ENCODE measurements at regions not wholly inside any gene's neighbourhood (a gene's known extent, or its start where the extent isn't known, plus 50 kb on each side); places are given as distances from the start of the nearest gene placed in this dataset.

DNA sequence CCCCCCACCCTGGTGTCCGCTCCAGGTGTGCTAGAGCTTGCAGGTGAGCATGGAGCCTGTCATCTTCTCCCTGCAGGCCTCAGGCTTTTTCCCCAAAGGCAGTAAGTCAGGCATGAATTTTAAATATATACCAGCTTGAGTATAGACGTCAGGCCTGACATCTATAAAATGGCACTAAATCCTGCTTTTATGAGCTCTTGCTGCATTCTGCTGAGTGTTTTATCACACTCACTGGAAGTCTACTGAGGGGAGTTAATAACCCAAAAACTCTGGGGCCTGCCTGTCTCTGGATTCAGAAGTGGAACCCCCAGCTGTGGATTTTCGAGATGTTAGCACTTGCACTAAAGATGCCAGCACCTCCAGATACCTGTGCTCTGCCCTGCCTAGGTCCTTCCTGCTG, 133.4 kb upstream of the TOP1 start:
- Histone ChIP-seq H3K4me1 (ENCODE audit: control insufficient read depth in 2 of 2, insufficient read depth in 2 of 2, low read length in 2 of 2) (no peaks in the 10 kb centered on the region), H3K36me3 (replicated peaks in 1 of 2; ENCODE audit: control extremely low read depth in 1 of 2, control insufficient read depth in 1 of 2, extremely low read depth in 1 of 2, insufficient read depth in 2 of 2, low read length in 1 of 2) (no peaks in the 10 kb centered on the region), H3K9ac (ENCODE audit: low read length) (no peak overlapping the region), H3K9me3 (ENCODE audit: control extremely low read depth in 1 of 3, control insufficient read depth in 2 of 3, insufficient read depth in 1 of 3, low read length in 2 of 3) (no peaks in the 10 kb centered on the region), H2AFZ (ENCODE audit: insufficient read depth, low read depth, low read length, poor library complexity, severe bottlenecking) (no peak overlapping the region), H3K27ac (ENCODE audit: low read length in 2 of 2) (no peak overlapping the region), H3K79me2 (ENCODE audit: control insufficient read depth, insufficient read depth, low read length) (no peaks in the 10 kb centered on the region), H3K4me3 (ENCODE audit: control extremely low read depth in 1 of 5, extremely low read depth in 1 of 5, insufficient read depth in 1 of 5, low read depth in 2 of 5, low read length in 4 of 5) (no peak overlapping the region), H3K27me3 (replicated peaks in 1 of 4; ENCODE audit: control extremely low read depth in 1 of 4, control insufficient read depth in 3 of 4, insufficient read depth in 4 of 4, low read length in 3 of 4) (no peaks in the 10 kb centered on the region), H4K20me1 (ENCODE audit: control insufficient read depth, insufficient read depth, low read length, poor library complexity, severe bottlenecking) (no peaks in the 10 kb centered on the region), H3K4me2 (replicated peaks; ENCODE audit: low read depth, low read length, poor library complexity, severe bottlenecking) (no peak overlapping the region)
- Mint-ChIP-seq H3K4me3 (no peak overlapping the region), H3K27me3 (no peaks in the 10 kb centered on the region), H3K9me3 (ENCODE audit: insufficient read depth) (no peaks in the 10 kb centered on the region), H3K27ac (no peak overlapping the region), H3K4me1 (no peaks in the 10 kb centered on the region)
- 100% methylated on average over 2 of the region's 3 CpGs for WGBS (ENCODE audit: insufficient coverage)
- TF ChIP-seq, protein P1, sequence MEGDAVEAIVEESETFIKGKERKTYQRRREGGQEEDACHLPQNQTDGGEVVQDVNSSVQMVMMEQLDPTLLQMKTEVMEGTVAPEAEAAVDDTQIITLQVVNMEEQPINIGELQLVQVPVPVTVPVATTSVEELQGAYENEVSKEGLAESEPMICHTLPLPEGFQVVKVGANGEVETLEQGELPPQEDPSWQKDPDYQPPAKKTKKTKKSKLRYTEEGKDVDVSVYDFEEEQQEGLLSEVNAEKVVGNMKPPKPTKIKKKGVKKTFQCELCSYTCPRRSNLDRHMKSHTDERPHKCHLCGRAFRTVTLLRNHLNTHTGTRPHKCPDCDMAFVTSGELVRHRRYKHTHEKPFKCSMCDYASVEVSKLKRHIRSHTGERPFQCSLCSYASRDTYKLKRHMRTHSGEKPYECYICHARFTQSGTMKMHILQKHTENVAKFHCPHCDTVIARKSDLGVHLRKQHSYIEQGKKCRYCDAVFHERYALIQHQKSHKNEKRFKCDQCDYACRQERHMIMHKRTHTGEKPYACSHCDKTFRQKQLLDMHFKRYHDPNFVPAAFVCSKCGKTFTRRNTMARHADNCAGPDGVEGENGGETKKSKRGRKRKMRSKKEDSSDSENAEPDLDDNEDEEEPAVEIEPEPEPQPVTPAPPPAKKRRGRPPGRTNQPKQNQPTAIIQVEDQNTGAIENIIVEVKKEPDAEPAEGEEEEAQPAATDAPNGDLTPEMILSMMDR (IDR thresholded peaks at IDR 0.05) = no peak
- TF ChIP-seq EZH2 (IDR thresholded peaks at IDR 0.05; ENCODE audit: borderline replicate concordance, insufficient read depth, low read depth, low read length, poor library complexity, severe bottlenecking) = no peak
- no peak for ATAC-seq (ENCODE audit: low read depth)
- DNase-seq = no peak
- ChIA-PET POLR2A (no interaction called here), CTCF (no interaction called here)
- intact Hi-C loops (cut with micrococcal nuclease) = no loop called here

DNA sequence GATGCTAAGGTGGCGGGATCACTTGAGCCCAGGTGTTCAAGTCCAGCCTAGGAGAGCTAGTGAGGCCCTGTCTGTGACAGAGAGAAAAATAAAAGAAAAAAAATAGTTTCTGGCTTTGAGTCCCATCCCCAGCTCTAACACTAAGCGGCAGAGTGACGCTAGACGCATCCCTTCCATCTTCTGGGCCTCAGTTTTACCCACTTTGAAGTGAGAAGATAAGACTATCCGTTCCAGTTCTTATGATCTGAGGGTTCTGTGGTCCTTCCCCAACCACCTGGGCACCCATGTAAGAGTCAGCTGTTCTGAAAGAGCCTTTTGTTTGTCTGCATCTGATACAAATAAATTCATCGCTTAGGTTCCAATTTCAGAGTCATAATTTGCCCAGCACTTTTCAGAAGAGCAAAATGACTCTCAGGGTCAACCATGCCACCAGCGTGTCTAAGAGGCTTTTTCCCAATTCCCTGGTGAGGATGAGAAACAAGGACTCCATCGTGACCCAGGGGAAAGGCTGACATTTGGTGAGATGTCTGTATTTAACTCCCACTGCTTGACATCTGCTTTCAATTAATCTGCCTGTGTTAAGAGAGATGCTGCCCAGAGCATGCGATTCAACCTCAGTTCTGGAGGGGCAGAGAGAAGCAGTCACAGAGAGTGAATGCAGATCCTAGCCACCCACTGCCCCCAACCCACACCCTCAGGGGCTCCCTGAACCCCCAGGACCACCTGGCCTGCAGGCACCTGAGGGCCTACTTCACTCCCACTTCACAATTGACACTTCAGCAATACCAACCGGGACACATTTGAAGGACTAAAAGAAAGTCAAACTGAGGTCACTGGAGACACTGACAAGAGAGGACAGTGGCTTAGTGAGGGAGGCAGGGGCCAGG, 131.6 kb upstream of the TOP1 start:
- Histone ChIP-seq H3K27me3 (replicated peaks in 1 of 4; ENCODE audit: control extremely low read depth in 1 of 4, control insufficient read depth in 3 of 4, insufficient read depth in 4 of 4, low read length in 3 of 4) (no peaks in the 10 kb centered on the region), H3K4me3 (ENCODE audit: control extremely low read depth in 1 of 5, extremely low read depth in 1 of 5, insufficient read depth in 1 of 5, low read depth in 2 of 5, low read length in 4 of 5) (no peak overlapping the region), H3K4me1 (ENCODE audit: control insufficient read depth in 2 of 2, insufficient read depth in 2 of 2, low read length in 2 of 2) (no peaks in the 10 kb centered on the region), H3K9me3 (ENCODE audit: control extremely low read depth in 1 of 3, control insufficient read depth in 2 of 3, insufficient read depth in 1 of 3, low read length in 2 of 3) (no peaks in the 10 kb centered on the region), H3K79me2 (ENCODE audit: control insufficient read depth, insufficient read depth, low read length) (no peaks in the 10 kb centered on the region), H3K4me2 (replicated peaks; ENCODE audit: low read depth, low read length, poor library complexity, severe bottlenecking) (no peak overlapping the region), H2AFZ (ENCODE audit: insufficient read depth, low read depth, low read length, poor library complexity, severe bottlenecking) (no peak overlapping the region), H4K20me1 (ENCODE audit: control insufficient read depth, insufficient read depth, low read length, poor library complexity, severe bottlenecking) (no peaks in the 10 kb centered on the region), H3K27ac (ENCODE audit: low read length in 2 of 2) (no peak overlapping the region), H3K36me3 (replicated peaks in 1 of 2; ENCODE audit: control extremely low read depth in 1 of 2, control insufficient read depth in 1 of 2, extremely low read depth in 1 of 2, insufficient read depth in 2 of 2, low read length in 1 of 2) (no peaks in the 10 kb centered on the region), H3K9ac (ENCODE audit: low read length) (no peak overlapping the region)
- ATAC-seq (ENCODE audit: low read depth) (no peak), DNase-seq (no peak)
- H3K27me3 Mint-ChIP-seq = no peaks in the 10 kb centered on the region
- intact Hi-C loops (cut with micrococcal nuclease) = no loop called here
- ChIA-PET POLR2A (no interaction called here), CTCF (no interaction called here)
- TF ChIP-seq, protein P1 (IDR thresholded peaks at IDR 0.05) = no peak
- TF ChIP-seq EZH2 (IDR thresholded peaks at IDR 0.05; ENCODE audit: borderline replicate concordance, insufficient read depth, low read depth, low read length, poor library complexity, severe bottlenecking) = no peak
- H3K27ac Mint-ChIP-seq = no peak overlapping the region
- H3K4me1 Mint-ChIP-seq = no peaks in the 10 kb centered on the region
- no peaks in the 10 kb centered on the region for H3K9me3 Mint-ChIP-seq (ENCODE audit: insufficient read depth)
- H3K4me3 Mint-ChIP-seq = no peak overlapping the region
- 81% methylated on average over 5 of the region's 10 CpGs for WGBS (ENCODE audit: insufficient coverage)

Measured in B cell (primary cell).